ENCODE measurements at regions not wholly inside any gene's neighbourhood (a gene's known extent, or its start where the extent isn't known, plus 50 kb on each side); places are given as distances from the start of the nearest gene placed in this dataset.

DNA sequence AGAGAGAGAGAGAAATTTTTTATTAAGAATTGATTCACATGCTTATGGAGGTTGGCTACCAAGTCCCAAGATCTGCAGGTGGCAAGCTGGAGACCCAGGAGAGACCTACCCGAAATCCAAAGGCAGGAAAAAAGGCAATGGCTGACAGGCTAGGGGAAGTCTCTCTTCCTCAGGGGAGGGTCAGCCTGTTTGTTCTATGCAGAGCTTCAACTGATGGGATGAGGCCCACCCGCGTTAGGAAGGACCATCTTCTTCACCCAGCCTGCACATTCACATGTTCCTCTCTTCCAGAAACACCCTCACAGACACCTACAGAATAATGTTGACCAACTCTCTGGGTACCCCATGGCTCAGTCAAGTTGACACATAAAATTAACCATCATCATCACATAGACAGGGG lies 65.3 kb upstream of the SERP2 start:
- TF ChIP-seq EZH2 (IDR thresholded peaks at IDR 0.05; ENCODE audit: insufficient read depth, poor library complexity, severe bottlenecking) (no peak), EZH2phosphoT487 (IDR thresholded peaks at IDR 0.05; ENCODE audit: insufficient read depth, low read depth) (no peak)

All from GM23248 (cell line).